Stomach smooth muscle (tissue), 2 donors: ENCODE measurements at regions not wholly inside any gene's neighbourhood (a gene's known extent, or its start where the extent isn't known, plus 50 kb on each side); places are given as distances from the start of the nearest gene placed in this dataset.

Experiments used
- H3K27ac ChIP-seq: one replicate; pipeline ENCODE4 v1.7.0; 2013; ENCODE audit warnings: mild to moderate bottlenecking, low read length, inconsistent platforms
- H3K27me3 ChIP-seq, 2 donors: one replicate each; pipeline ENCODE4 v1.7.0; 2013; ENCODE audit warnings: low read length in 2 of 2; ENCODE audit not compliant: insufficient read depth in 2 of 2, control insufficient read depth in 1 of 2
- H3K36me3 ChIP-seq, 2 donors: one replicate each; pipeline ENCODE4 v1.7.0; 2013; ENCODE audit warnings: low read length in 2 of 2; ENCODE audit not compliant: control insufficient read depth in 2 of 2, insufficient read depth in 2 of 2
- H3K4me1 ChIP-seq: one replicate; pipeline ENCODE4 v1.7.0; 2013; ENCODE audit warnings: low read length; ENCODE audit not compliant: control insufficient read depth, insufficient read depth
- H3K4me3 ChIP-seq, 2 donors: one replicate each; pipeline ENCODE4 v1.7.0; 2013; ENCODE audit warnings: low read length in 2 of 2
- H3K9ac ChIP-seq, 2 donors: one replicate each; pipeline ENCODE4 v1.7.0; 2013; ENCODE audit warnings: low read length in 2 of 2, mild to moderate bottlenecking in 1 of 2
- H3K9me3 ChIP-seq, 2 donors: one replicate each; pipeline ENCODE4 v1.7.0; 2013; ENCODE audit warnings: low read length in 2 of 2; ENCODE audit not compliant: control insufficient read depth in 2 of 2
- donor health status: healthy.
- donor health status: Pancreatic carcinoma.

DNA sequence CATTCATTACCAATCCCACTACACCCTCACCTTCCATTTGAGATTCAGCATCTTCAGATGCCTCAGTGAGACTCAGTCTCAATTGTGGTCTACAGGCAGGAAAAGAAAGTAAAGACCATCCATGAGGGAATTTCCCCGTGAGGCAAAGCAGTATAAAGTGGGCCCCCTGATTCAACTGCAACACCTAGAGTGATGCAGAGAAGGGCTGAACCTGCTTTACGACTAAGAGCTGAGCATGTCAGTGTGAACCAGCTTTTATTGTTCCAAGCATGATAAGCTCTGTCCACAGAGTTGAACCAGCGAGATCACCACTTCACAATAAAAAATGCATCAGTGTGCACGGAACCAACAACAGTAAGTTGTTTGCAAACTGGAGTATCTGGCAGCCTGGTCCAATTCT lies 357.6 kb upstream of the ATP5MC3 start:
- H3K9ac ChIP-seq: no peak overlapping the region
- H3K27ac ChIP-seq: no peak overlapping the region
- H3K9me3 ChIP-seq: no peaks in the 10 kb centered on the region
- H3K27me3 ChIP-seq: peaks cover 0 to 4% of the 10 kb centered on the region in 2 donors
- H3K4me1 ChIP-seq: no peaks in the 10 kb centered on the region
- H3K4me3 ChIP-seq: no peak overlapping the region
- no peaks in the 10 kb centered on the region for H3K36me3 ChIP-seq

- Histone ChIP-seq H3K27ac (no peak overlapping the region), H3K9me3 (no peaks in the 10 kb centered on the region), H3K4me1 (no peaks in the 10 kb centered on the region), H3K4me3 (no peak overlapping the region), H3K27me3 (peaks cover 0 to 4% of the 10 kb centered on the region in 2 donors), H3K9ac (no peak overlapping the region), H3K36me3 (no peaks in the 10 kb centered on the region)
Observed at GRCh38 chr2:175536059-175536458, 354.5 kb upstream of the ATP5MC3 start.

DNA sequence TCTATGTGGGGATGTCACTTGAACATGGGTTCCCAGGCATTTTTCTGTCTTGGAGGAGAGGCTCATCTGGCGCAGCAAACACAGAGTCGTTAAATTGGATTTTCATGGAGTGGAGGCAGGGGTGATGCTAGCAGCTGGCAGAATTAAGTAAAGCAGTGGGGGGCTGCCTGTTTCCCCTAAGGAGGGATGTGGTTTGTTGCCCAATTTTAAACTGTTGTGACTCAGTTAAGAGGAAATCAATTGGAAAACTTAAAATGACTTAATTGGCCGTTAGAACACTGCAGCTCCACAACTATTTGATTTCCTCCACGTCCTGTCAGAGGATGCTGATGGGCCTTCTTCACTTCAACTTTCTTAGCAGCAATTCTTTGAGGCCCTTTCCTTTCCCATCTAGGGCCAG lies 354.1 kb upstream of the ATP5MC3 start:
- Histone ChIP-seq H3K9ac (no peak overlapping the region), H3K4me3 (no peak overlapping the region), H3K27me3 (peaks cover 0 to 4% of the 10 kb centered on the region in 2 donors), H3K27ac (no peak overlapping the region), H3K4me1 (no peaks in the 10 kb centered on the region), H3K9me3 (no peaks in the 10 kb centered on the region), H3K36me3 (no peaks in the 10 kb centered on the region)

DNA sequence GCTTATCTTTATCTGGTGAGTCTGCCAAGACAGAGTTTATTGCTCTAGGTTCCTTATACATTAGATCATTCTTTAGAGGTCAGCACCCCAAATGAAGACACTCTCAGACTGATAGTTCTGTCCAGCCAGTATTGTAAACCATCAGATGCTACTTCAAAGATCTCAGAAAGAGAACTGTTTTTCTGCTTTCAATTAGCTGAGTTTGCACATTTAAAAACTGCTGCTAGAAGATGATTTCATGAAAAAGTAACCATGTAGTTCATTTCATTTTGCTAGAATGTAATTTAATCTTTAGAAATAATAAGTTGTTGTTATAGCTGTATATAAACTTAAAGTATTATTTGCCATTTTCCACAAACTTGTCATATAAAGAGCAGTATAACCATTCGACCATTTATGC lies 344.5 kb upstream of the ATP5MC3 start:
- Histone ChIP-seq H3K36me3 (no peaks in the 10 kb centered on the region), H3K4me1 (no peaks in the 10 kb centered on the region), H3K9me3 (no peaks in the 10 kb centered on the region), H3K27me3 (no peaks in the 10 kb centered on the region), H3K27ac (no peak overlapping the region), H3K4me3 (no peak overlapping the region), H3K9ac (no peak overlapping the region)

DNA sequence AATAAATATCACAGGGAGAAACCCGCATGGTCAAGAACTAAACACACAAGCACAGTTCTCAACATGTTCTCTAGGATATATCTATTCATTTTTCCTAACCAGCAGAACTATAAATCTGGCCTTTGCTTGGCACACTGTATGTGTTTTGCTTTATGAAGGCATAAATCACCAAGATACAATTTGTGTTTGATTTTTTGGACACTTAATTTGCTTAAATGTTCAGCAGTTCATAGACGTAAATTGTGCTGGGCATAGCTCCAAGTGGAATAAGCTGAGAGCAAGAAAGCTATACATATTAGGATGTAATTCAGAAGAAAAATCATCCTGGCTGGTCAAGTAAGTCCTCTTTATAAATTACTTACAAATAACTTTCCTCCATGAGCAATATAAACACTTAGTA lies 341.5 kb upstream of the ATP5MC3 start:
- H3K36me3 ChIP-seq: no peaks in the 10 kb centered on the region
- H3K9ac ChIP-seq: no peak overlapping the region
- no peak overlapping the region for H3K27ac ChIP-seq
- no peaks in the 10 kb centered on the region for H3K9me3 ChIP-seq
- H3K4me1 ChIP-seq: no peaks in the 10 kb centered on the region
- no peak overlapping the region for H3K4me3 ChIP-seq
- no peaks in the 10 kb centered on the region for H3K27me3 ChIP-seq

DNA sequence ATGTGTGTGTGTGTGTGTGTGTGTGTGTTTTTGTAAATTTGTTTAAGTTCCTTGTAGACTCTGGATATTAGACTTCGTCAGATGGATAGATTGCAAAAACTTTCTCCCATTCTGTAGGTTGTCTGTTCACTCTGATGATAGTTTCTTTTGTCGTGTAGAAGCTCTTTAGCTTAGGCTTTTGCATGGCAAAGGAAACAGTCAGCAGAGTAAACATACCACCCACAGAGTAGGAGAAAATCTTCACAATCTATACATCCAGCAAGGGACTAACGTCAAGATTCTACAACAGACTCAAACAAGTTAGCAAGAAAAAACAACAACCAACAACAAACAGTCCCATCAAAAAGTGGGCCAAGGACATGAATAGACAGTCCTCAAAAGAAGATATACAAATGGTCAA lies 336.7 kb upstream of the ATP5MC3 start:
- Histone ChIP-seq H3K27me3 (no peaks in the 10 kb centered on the region), H3K27ac (no peak overlapping the region), H3K4me1 (no peaks in the 10 kb centered on the region), H3K36me3 (no peaks in the 10 kb centered on the region), H3K4me3 (no peak overlapping the region), H3K9ac (no peak overlapping the region), H3K9me3 (no peaks in the 10 kb centered on the region)

- Histone ChIP-seq H3K4me1 (no peaks in the 10 kb centered on the region), H3K27me3 (no peaks in the 10 kb centered on the region), H3K27ac (no peak overlapping the region), H3K9me3 (no peaks in the 10 kb centered on the region), H3K36me3 (no peaks in the 10 kb centered on the region), H3K4me3 (no peak overlapping the region), H3K9ac (no peak overlapping the region)
Observed at GRCh38 chr2:175516555-175516954, 335.0 kb upstream of the ATP5MC3 start.

GRCh38 chr2:175500255-175500654 lies 318.7 kb upstream of the ATP5MC3 start:
- Histone ChIP-seq H3K36me3 (no peaks in the 10 kb centered on the region), H3K9me3 (peaks cover 4 to 6% of the 10 kb centered on the region in 2 donors), H3K27me3 (peaks cover 0 to 2% of the 10 kb centered on the region in 2 donors), H3K9ac (no peak overlapping the region), H3K4me3 (no peak overlapping the region), H3K4me1 (no peaks in the 10 kb centered on the region), H3K27ac (no peak overlapping the region)

GRCh38 chr2:175490360-175490791 lies 308.9 kb upstream of the ATP5MC3 start:
- Histone ChIP-seq H3K9ac (no peak overlapping the region), H3K27me3 (peaks cover 3 to 4% of the 10 kb centered on the region in 2 donors), H3K9me3 (peaks cover 0 to 3% of the 10 kb centered on the region in 2 donors), H3K4me3 (no peak overlapping the region), H3K27ac (no peak overlapping the region), H3K36me3 (no peaks in the 10 kb centered on the region), H3K4me1 (no peaks in the 10 kb centered on the region)

GRCh38 chr2:175478096-175478768 lies 296.7 kb upstream of the ATP5MC3 start:
- Histone ChIP-seq H3K9ac (no peak overlapping the region), H3K4me3 (no peak overlapping the region), H3K27me3 (no peaks in the 10 kb centered on the region), H3K27ac (no peak overlapping the region), H3K36me3 (no peaks in the 10 kb centered on the region), H3K9me3 (no peaks in the 10 kb centered on the region), H3K4me1 (no peaks in the 10 kb centered on the region)

GRCh38 chr2:175476948-175477347 lies 295.4 kb upstream of the ATP5MC3 start:
- Histone ChIP-seq H3K36me3 (no peaks in the 10 kb centered on the region), H3K9me3 (no peaks in the 10 kb centered on the region), H3K27ac (no peak overlapping the region), H3K4me1 (no peaks in the 10 kb centered on the region), H3K9ac (no peak overlapping the region), H3K27me3 (no peaks in the 10 kb centered on the region), H3K4me3 (no peak overlapping the region)
